HL-60 (cell line): ENCODE measurements at regions not wholly inside any gene's neighbourhood (a gene's known extent, or its start where the extent isn't known, plus 50 kb on each side); places are given as distances from the start of the nearest gene placed in this dataset.

Experiments
- DNase-seq, 2 experiments: peaks; one replicate each; pipeline ENCODE4 v3.0.0-alpha.2; 2010 to 2020; ENCODE audit warnings: low read depth in 1 of 2, low spot score in 1 of 2
- H3K27ac ChIP-seq: fragments of 250-450 bp; sonication (Bioruptor Pico); replicated peaks from 2 replicates; pipeline ENCODE4 v1.5.1; 2020; ENCODE audit warnings: mild to moderate bottlenecking, moderate library complexity
- H3K27me3 ChIP-seq: fragments of 250-450 bp; sonication (Bioruptor Pico); 2 replicates; pipeline ENCODE4 v1.5.1; 2021; ENCODE audit warnings: mild to moderate bottlenecking, moderate library complexity; ENCODE audit not compliant: insufficient read depth, poor library complexity, severe bottlenecking
- H3K4me3 ChIP-seq: replicated peaks from 2 replicates; pipeline ENCODE4 v1.5.1; 2011; ENCODE audit warnings: mild to moderate bottlenecking, control low read depth, low read length; ENCODE audit not compliant: insufficient read depth
- GABPA ChIP-seq: IDR thresholded peaks from 2 replicates; pipeline ENCODE4 v1.6.1; 2012; ENCODE audit warnings: low read depth
- POLR2AphosphoS5 ChIP-seq: IDR thresholded peaks from 2 replicates; pipeline ENCODE4 v1.6.1; 2012; ENCODE audit warnings: low read depth
- REST ChIP-seq: IDR thresholded peaks from 2 replicates; pipeline ENCODE4 v1.6.1; 2012; ENCODE audit warnings: low read depth; ENCODE audit not compliant: insufficient replicate concordance
- SPI1 ChIP-seq: IDR thresholded peaks from 2 replicates; pipeline ENCODE4 v1.6.1; 2012; ENCODE audit warnings: low read depth, mild to moderate bottlenecking, borderline replicate concordance
- TF ChIP-seq, protein P1 (sequence below): IDR thresholded peaks from one replicate; pipeline ENCODE4 v1.5.1; 2011; ENCODE audit warnings: low read length, control low read depth, inconsistent platforms; ENCODE audit not compliant: insufficient read depth

DNA sequence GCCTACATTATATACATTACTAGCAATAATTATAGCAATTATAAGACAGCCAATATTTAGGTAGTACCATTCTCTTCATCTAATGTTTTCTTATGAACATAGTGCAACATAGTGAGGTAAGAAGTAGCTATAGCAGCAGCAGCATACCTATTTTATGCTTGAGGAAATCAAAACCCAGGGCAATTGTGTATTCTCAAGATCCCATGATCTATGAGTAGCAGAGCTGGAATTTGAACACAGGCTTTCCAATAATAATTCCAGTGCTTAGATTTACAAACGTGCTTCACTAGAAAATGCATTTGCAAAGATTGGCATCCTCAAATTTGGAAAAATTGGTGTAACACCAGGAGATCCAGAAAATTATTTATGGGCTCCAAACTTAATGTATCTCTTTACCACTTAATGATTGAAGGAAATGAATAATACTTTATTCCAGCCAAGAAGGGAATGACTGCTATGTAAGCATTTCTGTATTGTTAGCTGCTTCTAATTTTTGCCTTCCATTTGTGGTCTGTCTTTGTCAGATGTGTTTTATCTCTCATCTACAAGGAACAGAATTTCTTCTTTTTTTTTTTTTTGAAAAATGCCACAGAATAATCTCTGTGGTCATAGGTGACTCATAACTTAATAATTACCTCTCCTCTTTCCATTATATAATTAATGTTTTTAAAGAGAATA is 451.1 kb downstream of the ARAP2 start:
- Histone ChIP-seq H3K27ac (no peak overlapping the region), H3K4me3 (no peak overlapping the region), H3K27me3 (no peaks in the 10 kb centered on the region)
- DNase-seq = no peak
- TF ChIP-seq, protein P1, sequence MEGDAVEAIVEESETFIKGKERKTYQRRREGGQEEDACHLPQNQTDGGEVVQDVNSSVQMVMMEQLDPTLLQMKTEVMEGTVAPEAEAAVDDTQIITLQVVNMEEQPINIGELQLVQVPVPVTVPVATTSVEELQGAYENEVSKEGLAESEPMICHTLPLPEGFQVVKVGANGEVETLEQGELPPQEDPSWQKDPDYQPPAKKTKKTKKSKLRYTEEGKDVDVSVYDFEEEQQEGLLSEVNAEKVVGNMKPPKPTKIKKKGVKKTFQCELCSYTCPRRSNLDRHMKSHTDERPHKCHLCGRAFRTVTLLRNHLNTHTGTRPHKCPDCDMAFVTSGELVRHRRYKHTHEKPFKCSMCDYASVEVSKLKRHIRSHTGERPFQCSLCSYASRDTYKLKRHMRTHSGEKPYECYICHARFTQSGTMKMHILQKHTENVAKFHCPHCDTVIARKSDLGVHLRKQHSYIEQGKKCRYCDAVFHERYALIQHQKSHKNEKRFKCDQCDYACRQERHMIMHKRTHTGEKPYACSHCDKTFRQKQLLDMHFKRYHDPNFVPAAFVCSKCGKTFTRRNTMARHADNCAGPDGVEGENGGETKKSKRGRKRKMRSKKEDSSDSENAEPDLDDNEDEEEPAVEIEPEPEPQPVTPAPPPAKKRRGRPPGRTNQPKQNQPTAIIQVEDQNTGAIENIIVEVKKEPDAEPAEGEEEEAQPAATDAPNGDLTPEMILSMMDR = no peak
- TF ChIP-seq POLR2AphosphoS5 = no peak
- TF ChIP-seq REST = no peak
- no peak for TF ChIP-seq SPI1
- no peak for TF ChIP-seq GABPA

DNA sequence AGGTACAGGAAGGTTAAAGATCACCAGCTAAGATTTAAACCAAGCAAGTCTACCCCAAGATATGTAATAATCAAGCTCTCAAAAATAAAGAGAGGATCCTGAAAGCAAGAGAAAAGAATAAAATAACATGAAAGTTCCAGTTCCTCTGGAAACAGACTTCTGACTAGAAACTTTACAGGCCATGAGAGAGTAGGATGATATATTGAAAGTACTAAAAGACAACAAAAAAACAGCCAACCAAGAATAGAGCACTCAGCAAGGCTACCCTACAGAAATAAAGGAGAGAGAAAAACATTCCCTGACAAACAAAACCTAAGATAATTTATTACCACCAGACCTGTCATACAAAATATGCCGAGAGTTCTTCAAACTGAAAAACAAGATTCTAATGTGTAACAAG is 450.5 kb downstream of the ARAP2 start:
- Histone ChIP-seq H3K27ac (no peak overlapping the region), H3K27me3 (no peaks in the 10 kb centered on the region), H3K4me3 (no peak overlapping the region)
- DNase-seq = no peak
- no peak for TF ChIP-seq GABPA
- TF ChIP-seq POLR2AphosphoS5 = no peak
- TF ChIP-seq REST = no peak
- TF ChIP-seq SPI1 = no peak
- TF ChIP-seq, protein P1 = no peak

GRCh38 chr4:35800669-35801068 is 443.6 kb downstream of the ARAP2 start:
- no peak for DNase-seq
- no peak for TF ChIP-seq POLR2AphosphoS5
- Histone ChIP-seq H3K4me3 (no peak overlapping the region), H3K27ac (no peak overlapping the region), H3K27me3 (no peaks in the 10 kb centered on the region)

DNA sequence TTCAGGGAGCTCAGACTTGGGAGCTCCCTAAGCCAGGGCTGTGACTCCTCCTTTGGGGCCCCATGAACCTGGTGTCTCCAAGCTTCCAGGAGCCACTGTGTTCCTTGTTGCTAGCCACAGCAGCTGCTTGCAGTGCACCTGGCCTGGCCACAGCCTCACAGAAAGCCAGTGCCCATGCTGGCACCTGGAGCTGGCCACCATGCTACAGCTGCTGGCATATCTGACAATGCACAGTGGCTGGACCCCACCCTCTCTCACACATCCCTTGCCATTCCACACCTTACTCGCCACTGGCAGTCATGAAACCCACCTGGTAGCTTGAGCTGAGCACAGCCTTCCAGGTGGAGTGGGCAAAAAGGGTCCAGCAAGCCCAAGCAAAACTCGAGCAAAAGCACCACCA is 441.7 kb downstream of the ARAP2 start:
- no peak for DNase-seq
- Histone ChIP-seq H3K27ac (no peak overlapping the region), H3K27me3 (no peaks in the 10 kb centered on the region), H3K4me3 (no peak overlapping the region)
- TF ChIP-seq GABPA (no peak), REST (no peak)
- TF ChIP-seq, protein P1 = no peak
